GM23338 (cell line): ENCODE measurements at regions not wholly inside any gene's neighbourhood (a gene's known extent, or its start where the extent isn't known, plus 50 kb on each side); places are given as distances from the start of the nearest gene placed in this dataset.

ENCODE experiments used
- ATAC-seq: fragments of 200-7000 bp; cut with Tn5 transposase; 3 replicates; pipeline ENCODE4 v1.9.1; 2020
- DNase-seq: peaks from one replicate; pipeline ENCODE4 v3.0.0-alpha.2; 2015; ENCODE audit warnings: low spot score
- H2AFZ ChIP-seq: fragments of 200-600 bp; sonication (generic); 2 replicates; pipeline ENCODE4 v1.8.0; 2016; ENCODE audit warnings: antibody characterized with exemption, mild to moderate bottlenecking, moderate library complexity
- H3F3A ChIP-seq: fragments of 200-600 bp; sonication (generic); replicated peaks from 2 replicates; pipeline ENCODE4 v1.8.0; 2017; ENCODE audit warnings: antibody characterized with exemption, mixed run types, low read depth
- H3K27ac ChIP-seq: fragments of 200-600 bp; sonication (generic); 2 replicates; pipeline ENCODE4 v1.6.1; 2016; ENCODE audit warnings: low read depth
- H3K27me3 ChIP-seq: fragments of 200-600 bp; sonication (generic); 2 replicates; pipeline ENCODE4 v1.8.0; 2016; ENCODE audit warnings: mild to moderate bottlenecking, mixed run types, moderate library complexity; ENCODE audit not compliant: insufficient read depth
- H3K36me3 ChIP-seq: fragments of 200-600 bp; sonication (generic); 2 replicates; pipeline ENCODE4 v1.8.0; 2016; ENCODE audit warnings: mild to moderate bottlenecking; ENCODE audit not compliant: insufficient read depth
- H3K4me1 ChIP-seq: fragments of 200-600 bp; sonication (generic); 2 replicates; pipeline ENCODE4 v1.8.0; 2016; ENCODE audit warnings: mild to moderate bottlenecking, moderate library complexity; ENCODE audit not compliant: insufficient read depth
- H3K4me2 ChIP-seq: fragments of 200-600 bp; sonication (generic); 2 replicates; pipeline ENCODE4 v1.7.1; 2017; ENCODE audit warnings: mixed run types
- H3K4me3 ChIP-seq: fragments of 200-600 bp; sonication (generic); 2 replicates; pipeline ENCODE4 v1.6.1; 2016; ENCODE audit warnings: mixed run types
- H3K79me2 ChIP-seq: fragments of 200-600 bp; sonication (generic); replicated peaks from 2 replicates; pipeline ENCODE4 v1.8.0; 2017; ENCODE audit warnings: mild to moderate bottlenecking; ENCODE audit not compliant: insufficient read depth
- H3K9me2 ChIP-seq: fragments of 200-600 bp; sonication (generic); 2 replicates; pipeline ENCODE4 v1.8.0; 2017; ENCODE audit not compliant: insufficient read depth
- H4K20me1 ChIP-seq: fragments of 200-600 bp; sonication (generic); replicated peaks from 2 replicates; pipeline ENCODE4 v1.8.0; 2017; ENCODE audit warnings: mild to moderate bottlenecking; ENCODE audit not compliant: insufficient read depth
- H3K27ac Mint-ChIP-seq: 2 replicates; pipeline ENCODE4 v1.8.0; 2020; ENCODE audit warnings: inconsistent platforms, mild to moderate bottlenecking, moderate library complexity, mixed read lengths
- H3K27me3 Mint-ChIP-seq: 3 replicates; pipeline ENCODE4 v1.8.0; 2022; ENCODE audit warnings: low read depth, mild to moderate bottlenecking, moderate library complexity, mixed read lengths, inconsistent platforms; ENCODE audit not compliant: insufficient read depth, poor library complexity
- H3K36me3 Mint-ChIP-seq: 3 replicates; pipeline ENCODE4 v1.8.0; 2021; ENCODE audit warnings: low read depth, mild to moderate bottlenecking, inconsistent platforms, moderate library complexity, mixed read lengths
- H3K4me1 Mint-ChIP-seq: 3 replicates; pipeline ENCODE4 v1.8.0; 2020; ENCODE audit warnings: mild to moderate bottlenecking, inconsistent platforms, mixed read lengths
- H3K4me3 Mint-ChIP-seq: 3 replicates; pipeline ENCODE4 v1.8.0; 2021; ENCODE audit warnings: moderate library complexity, mild to moderate bottlenecking, inconsistent platforms, mixed read lengths
- H3K9me3 Mint-ChIP-seq: 3 replicates; pipeline ENCODE4 v1.8.0; 2020; ENCODE audit warnings: moderate library complexity, mild to moderate bottlenecking, inconsistent platforms, mixed read lengths
- CREB1 ChIP-seq: fragments of 250-450 bp; sonication (Bioruptor Pico); IDR thresholded peaks from 2 replicates; pipeline ENCODE4 v1.5.0; 2020; ENCODE audit warnings: low read depth, mild to moderate bottlenecking, moderate library complexity
- CTCF ChIP-seq, 2 experiments: fragments of 200-600 bp in 1 of 2; sonication (generic) in 1 of 2; conservative IDR thresholded peaks; 2 replicates each; pipeline versions ENCODE4 v1.5.1 to v1.6.1; 2016 to 2017; ENCODE audit warnings: antibody characterized with exemption in 2 of 2, low read depth in 2 of 2, mild to moderate bottlenecking in 2 of 2, moderate library complexity in 1 of 2
- EZH2 ChIP-seq: fragments of 200-600 bp; sonication (generic); IDR thresholded peaks from one replicate; pipeline ENCODE4 v1.8.0; 2017; ENCODE audit warnings: antibody characterized with exemption, mild to moderate bottlenecking, low read depth; ENCODE audit not compliant: unreplicated experiment
- EZH2phosphoT487 ChIP-seq: fragments of 200-600 bp; sonication (generic); IDR thresholded peaks from one replicate; pipeline ENCODE4 v1.8.1; 2018; ENCODE audit warnings: antibody characterized with exemption; ENCODE audit not compliant: unreplicated experiment
- JUNB ChIP-seq: IDR thresholded peaks from one replicate; pipeline ENCODE4 v1.6.1; 2016; ENCODE audit warnings: antibody characterized with exemption; ENCODE audit not compliant: unreplicated experiment
- NANOG ChIP-seq: IDR thresholded peaks from 2 replicates; pipeline ENCODE4 v1.6.1; 2016; ENCODE audit warnings: antibody characterized with exemption, borderline replicate concordance
- POLR2AphosphoS5 ChIP-seq: IDR thresholded peaks from 2 replicates; pipeline ENCODE4 v1.6.1; 2016; ENCODE audit warnings: antibody characterized with exemption, low read depth
- STAT1 ChIP-seq: IDR thresholded peaks from one replicate; pipeline ENCODE4 v1.6.1; 2016; ENCODE audit warnings: antibody characterized with exemption; ENCODE audit not compliant: unreplicated experiment
- ZNF114 ChIP-seq: fragments of 250-450 bp; sonication (Bioruptor Pico); IDR thresholded peaks from 2 replicates; pipeline ENCODE4 v1.5.0; 2020; ENCODE audit warnings: mild to moderate bottlenecking, moderate library complexity
- ZNF331 ChIP-seq: fragments of 250-450 bp; sonication (Bioruptor Pico); IDR thresholded peaks from 2 replicates; pipeline ENCODE4 v1.5.0; 2020; ENCODE audit warnings: low read depth, mild to moderate bottlenecking, moderate library complexity
- ZNF462 ChIP-seq: fragments of 250-450 bp; sonication (Bioruptor Pico); IDR thresholded peaks from 2 replicates; pipeline ENCODE4 v1.5.0; 2020; ENCODE audit warnings: mild to moderate bottlenecking, moderate library complexity
- TF ChIP-seq, protein P1 (sequence below): IDR thresholded peaks from one replicate; pipeline ENCODE4 v1.6.1; 2018; ENCODE audit warnings: antibody characterized with exemption; ENCODE audit not compliant: unreplicated experiment
- TF ChIP-seq, protein P2 (sequence below): IDR thresholded peaks from 2 replicates; pipeline ENCODE4 v1.6.1; 2016; ENCODE audit warnings: antibody characterized with exemption

DNA sequence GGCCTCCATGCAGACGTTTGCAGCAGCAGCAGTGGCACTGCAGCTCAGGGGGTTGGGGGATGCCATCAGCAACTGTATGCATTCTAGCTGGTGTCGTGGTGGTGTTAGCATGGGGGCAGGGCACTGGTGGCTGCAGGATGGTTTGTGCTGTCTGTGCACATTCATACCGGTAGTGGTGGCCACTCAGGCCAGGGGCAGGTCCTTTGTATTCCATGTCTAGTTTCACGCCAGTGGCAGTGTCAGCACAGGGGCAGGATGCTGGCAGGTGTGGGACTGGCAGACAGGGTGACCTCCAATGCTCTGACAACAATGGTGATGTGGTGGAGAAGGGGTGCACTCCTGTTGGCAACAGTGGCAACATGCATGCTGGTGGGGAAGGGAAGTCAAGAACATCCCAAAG, 194.2 kb upstream of the LRRC7 start:
- no peaks in the 10 kb centered on the region for H3K4me1 ChIP-seq
- H3K9me2 ChIP-seq = no peaks in the 10 kb centered on the region
- no peaks in the 10 kb centered on the region for H3K36me3 ChIP-seq
- no peak overlapping the region for H3K4me2 ChIP-seq
- DNase-seq (no peak), ATAC-seq (no peak)
- H3K27me3 ChIP-seq = no peaks in the 10 kb centered on the region
- Mint-ChIP-seq H3K9me3 (peaks cover 3% of the 10 kb centered on the region; the same call in 2 of the 3 replicates), H3K27ac (no peak overlapping the region), H3K27me3 (no peaks in the 10 kb centered on the region), H3K36me3 (no peaks in the 10 kb centered on the region), H3K4me3 (no peak overlapping the region), H3K4me1 (no peaks in the 10 kb centered on the region)
- TF ChIP-seq, protein P1, sequence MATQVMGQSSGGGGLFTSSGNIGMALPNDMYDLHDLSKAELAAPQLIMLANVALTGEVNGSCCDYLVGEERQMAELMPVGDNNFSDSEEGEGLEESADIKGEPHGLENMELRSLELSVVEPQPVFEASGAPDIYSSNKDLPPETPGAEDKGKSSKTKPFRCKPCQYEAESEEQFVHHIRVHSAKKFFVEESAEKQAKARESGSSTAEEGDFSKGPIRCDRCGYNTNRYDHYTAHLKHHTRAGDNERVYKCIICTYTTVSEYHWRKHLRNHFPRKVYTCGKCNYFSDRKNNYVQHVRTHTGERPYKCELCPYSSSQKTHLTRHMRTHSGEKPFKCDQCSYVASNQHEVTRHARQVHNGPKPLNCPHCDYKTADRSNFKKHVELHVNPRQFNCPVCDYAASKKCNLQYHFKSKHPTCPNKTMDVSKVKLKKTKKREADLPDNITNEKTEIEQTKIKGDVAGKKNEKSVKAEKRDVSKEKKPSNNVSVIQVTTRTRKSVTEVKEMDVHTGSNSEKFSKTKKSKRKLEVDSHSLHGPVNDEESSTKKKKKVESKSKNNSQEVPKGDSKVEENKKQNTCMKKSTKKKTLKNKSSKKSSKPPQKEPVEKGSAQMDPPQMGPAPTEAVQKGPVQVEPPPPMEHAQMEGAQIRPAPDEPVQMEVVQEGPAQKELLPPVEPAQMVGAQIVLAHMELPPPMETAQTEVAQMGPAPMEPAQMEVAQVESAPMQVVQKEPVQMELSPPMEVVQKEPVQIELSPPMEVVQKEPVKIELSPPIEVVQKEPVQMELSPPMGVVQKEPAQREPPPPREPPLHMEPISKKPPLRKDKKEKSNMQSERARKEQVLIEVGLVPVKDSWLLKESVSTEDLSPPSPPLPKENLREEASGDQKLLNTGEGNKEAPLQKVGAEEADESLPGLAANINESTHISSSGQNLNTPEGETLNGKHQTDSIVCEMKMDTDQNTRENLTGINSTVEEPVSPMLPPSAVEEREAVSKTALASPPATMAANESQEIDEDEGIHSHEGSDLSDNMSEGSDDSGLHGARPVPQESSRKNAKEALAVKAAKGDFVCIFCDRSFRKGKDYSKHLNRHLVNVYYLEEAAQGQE = no peak
- no peak for TF ChIP-seq POLR2AphosphoS5
- TF ChIP-seq JUNB = no peak
- no peak for TF ChIP-seq ZNF331 (CRISPR knock-in tag)
- TF ChIP-seq CTCF (conservative IDR thresholded peaks at IDR 0.05; ENCODE audit: low read depth in 2 of 2) = no peak
- no peak for TF ChIP-seq NANOG
- no peak for TF ChIP-seq CREB1
- TF ChIP-seq, protein P2, sequence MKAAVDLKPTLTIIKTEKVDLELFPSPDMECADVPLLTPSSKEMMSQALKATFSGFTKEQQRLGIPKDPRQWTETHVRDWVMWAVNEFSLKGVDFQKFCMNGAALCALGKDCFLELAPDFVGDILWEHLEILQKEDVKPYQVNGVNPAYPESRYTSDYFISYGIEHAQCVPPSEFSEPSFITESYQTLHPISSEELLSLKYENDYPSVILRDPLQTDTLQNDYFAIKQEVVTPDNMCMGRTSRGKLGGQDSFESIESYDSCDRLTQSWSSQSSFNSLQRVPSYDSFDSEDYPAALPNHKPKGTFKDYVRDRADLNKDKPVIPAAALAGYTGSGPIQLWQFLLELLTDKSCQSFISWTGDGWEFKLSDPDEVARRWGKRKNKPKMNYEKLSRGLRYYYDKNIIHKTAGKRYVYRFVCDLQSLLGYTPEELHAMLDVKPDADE = no peak
- no peak for TF ChIP-seq STAT1
- TF ChIP-seq ZNF114 (CRISPR knock-in tag) = no peak
- no peak for TF ChIP-seq EZH2
- TF ChIP-seq EZH2phosphoT487 = no peak
- no peak for TF ChIP-seq ZNF462 (CRISPR knock-in tag)
- H3F3A ChIP-seq = no peaks in the 10 kb centered on the region
- no peak overlapping the region for H2AFZ ChIP-seq
- H3K79me2 ChIP-seq = no peaks in the 10 kb centered on the region
- H3K4me3 ChIP-seq = no peak overlapping the region
- no peaks in the 10 kb centered on the region for H4K20me1 ChIP-seq
- no peak overlapping the region for H3K27ac ChIP-seq
